ENCODE measurements at regions not wholly inside any gene's neighbourhood (a gene's known extent, or its start where the extent isn't known, plus 50 kb on each side); places are given as distances from the start of the nearest gene placed in this dataset.

GRCh38 chr6:93581371-93581770 is 162.0 kb upstream of the EPHA7 start:
- 51% methylated on average over 3 of the region's 4 CpGs for whole genome bisulfite sequencing (ENCODE audit: insufficient coverage, low coverage, low lambda C conversion rate, missing lambda C conversion rate)
- intact Hi-C loops (cut with DNase I), result no loop called here
- TF ChIP-seq POLR2A (IDR thresholded peaks at IDR 0.05) (no peak), CTCF (IDR thresholded peaks at IDR 0.05) (no peak)

GRCh38 chr6:93580446-93580845 is 161.1 kb upstream of the EPHA7 start:
- ATAC-seq, result no peak
- 18% methylated on average over 2 of the region's 2 CpGs for WGBS (ENCODE audit: insufficient coverage, low coverage, low lambda C conversion rate, missing lambda C conversion rate)
- H3K27me3 ChIP-seq, result no peaks in the 10 kb centered on the region
- TF ChIP-seq CTCF (IDR thresholded peaks at IDR 0.05), result no peak
- TF ChIP-seq POLR2A (IDR thresholded peaks at IDR 0.05), result no peak
- no peak for DNase-seq
- no peak overlapping the region for H3K27ac ChIP-seq
- intact Hi-C loops (cut with DNase I), result no loop called here
- H3K36me3 ChIP-seq, result no peaks in the 10 kb centered on the region
- H3K4me3 ChIP-seq, result no peak overlapping the region
- no peaks in the 10 kb centered on the region for H3K4me1 ChIP-seq
- no peaks in the 10 kb centered on the region for H3K9me3 ChIP-seq

More at GRCh38 chr6:93581371-93581770, 162.0 kb upstream of the EPHA7 start:
- no peak for DNase-seq
- ATAC-seq, result no peak
- H3K27me3 ChIP-seq, result no peaks in the 10 kb centered on the region
- H3K36me3 ChIP-seq, result no peaks in the 10 kb centered on the region
- no peaks in the 10 kb centered on the region for H3K9me3 ChIP-seq
- no peak overlapping the region for H3K4me3 ChIP-seq
- H3K27ac ChIP-seq, result no peak overlapping the region
- no peaks in the 10 kb centered on the region for H3K4me1 ChIP-seq

GRCh38 chr6:93575495-93576267 is 156.3 kb upstream of the EPHA7 start:
- WGBS (ENCODE audit: insufficient coverage, low coverage, low lambda C conversion rate, missing lambda C conversion rate), result 33% methylated on average over 3 of the region's 3 CpGs
- no peaks in the 10 kb centered on the region for H3K4me1 ChIP-seq
- TF ChIP-seq CTCF (IDR thresholded peaks at IDR 0.05), result no peak
- no peak for TF ChIP-seq POLR2A (IDR thresholded peaks at IDR 0.05)
- H3K36me3 ChIP-seq, result no peaks in the 10 kb centered on the region
- intact Hi-C loops (cut with DNase I), result no loop called here
- no peak overlapping the region for H3K27ac ChIP-seq
- DNase-seq, result no peak
- no peak overlapping the region for H3K4me3 ChIP-seq
- H3K9me3 ChIP-seq, result no peaks in the 10 kb centered on the region
- no peaks in the 10 kb centered on the region for H3K27me3 ChIP-seq
- no peak for ATAC-seq

GRCh38 chr6:93574299-93574698 is 154.9 kb upstream of the EPHA7 start:
- Histone ChIP-seq H3K36me3 (no peaks in the 10 kb centered on the region), H3K4me3 (no peak overlapping the region), H3K27me3 (no peaks in the 10 kb centered on the region), H3K4me1 (no peaks in the 10 kb centered on the region), H3K27ac (no peak overlapping the region), H3K9me3 (no peaks in the 10 kb centered on the region)
- no peak for ATAC-seq
- 13% methylated on average over 2 of the region's 2 CpGs for WGBS (ENCODE audit: insufficient coverage, low coverage, low lambda C conversion rate, missing lambda C conversion rate)
- no peak for DNase-seq
- intact Hi-C loops (cut with DNase I), result no loop called here
- no peak for TF ChIP-seq CTCF (IDR thresholded peaks at IDR 0.05)
- no peak for TF ChIP-seq POLR2A (IDR thresholded peaks at IDR 0.05)

Measured in right lobe of liver (tissue), 6 donors.